Caco-2 (cell line): ENCODE measurements at regions not wholly inside any gene's neighbourhood (a gene's known extent, or its start where the extent isn't known, plus 50 kb on each side); places are given as distances from the start of the nearest gene placed in this dataset.
A peak's percentile ranks its signal among the peaks of the same experiment; 100 is the strongest.

Experiments used
- BruUV-seq: library from RNA; stranded (reverse); fragments of 400-500 nt; replicated peaks from 2 replicates; lab custom pipeline; 2021; lab: Mats Ljungman, UMichigan
- CTCF ChIA-PET: fragments of 300-600 bp; sonication (Branson Sonifier 250); formaldehyde crosslinking; loops from one replicate; lab custom pipeline; 2022; ENCODE audit warnings: antibody characterized with exemption; lab: Charles Lee
- POLR2A ChIA-PET: fragments of 300-600 bp; sonication (Branson Sonifier 250); formaldehyde crosslinking; loops from one replicate; lab custom pipeline; 2022; ENCODE audit warnings: antibody characterized with exemption; lab: Charles Lee
- DNase-seq, 2 experiments: peaks; one replicate each; pipeline versions ENCODE4 v3.0.0 to v3.0.0-alpha.2; 2020 to 2022
- H3K27me3 ChIP-seq: replicated peaks from 2 replicates; pipeline ENCODE4 v1.6.0; 2011; ENCODE audit warnings: low read length; ENCODE audit not compliant: control insufficient read depth, insufficient read depth
- H3K36me3 ChIP-seq: 2 replicates; pipeline ENCODE4 v1.5.1; 2011; ENCODE audit warnings: low read length; ENCODE audit not compliant: control insufficient read depth, insufficient read depth
- H3K4me1 ChIP-seq: fragments of 250-450 bp; sonication (Bioruptor Pico); 2 replicates; pipeline ENCODE4 v1.5.1; 2020; ENCODE audit warnings: mild to moderate bottlenecking
- H3K4me3 ChIP-seq: 2 replicates; pipeline ENCODE4 v1.5.1; 2011; ENCODE audit warnings: low read depth, mild to moderate bottlenecking, control low read depth, low read length
- H3K9me3 ChIP-seq: fragments of 250-450 bp; sonication (Bioruptor Pico); 2 replicates; pipeline ENCODE4 v1.5.1; 2020; ENCODE audit warnings: mild to moderate bottlenecking, moderate library complexity
- H3K27ac Mint-ChIP-seq: one replicate; pipeline ENCODE4 v1.8.0; 2022; ENCODE audit warnings: mixed read lengths; ENCODE audit not compliant: unreplicated experiment
- H3K27me3 Mint-ChIP-seq: one replicate; pipeline ENCODE4 v1.8.0; 2022; ENCODE audit warnings: mixed read lengths; ENCODE audit not compliant: insufficient read depth, unreplicated experiment
- H3K36me3 Mint-ChIP-seq: one replicate; pipeline ENCODE4 v1.8.0; 2022; ENCODE audit warnings: mild to moderate bottlenecking, mixed read lengths; ENCODE audit not compliant: insufficient read depth, unreplicated experiment
- H3K4me1 Mint-ChIP-seq: one replicate; pipeline ENCODE4 v1.8.0; 2022; ENCODE audit warnings: low read depth, mixed read lengths; ENCODE audit not compliant: unreplicated experiment
- H3K4me3 Mint-ChIP-seq: one replicate; pipeline ENCODE4 v1.8.0; 2022; ENCODE audit warnings: mild to moderate bottlenecking, moderate library complexity, mixed read lengths; ENCODE audit not compliant: unreplicated experiment
- H3K9me3 Mint-ChIP-seq: one replicate; pipeline ENCODE4 v1.8.0; 2022; ENCODE audit warnings: mixed read lengths; ENCODE audit not compliant: unreplicated experiment
- intact Hi-C: fragments of 100-400 bp; cut with micrococcal nuclease; formaldehyde crosslinking; loops from one replicate; pipeline ENCODE4 v1.10.0; 2022; ENCODE audit not compliant: unreplicated experiment
- TF ChIP-seq, protein P1 (sequence below), 2 experiments: fragments of 200-600 bp in 1 of 2; IDR thresholded peaks; 1 replicate in 1 of 2; 2 replicates in 1 of 2; pipeline versions ENCODE4 v1.5.1 to v1.8.0; 2011 to 2022; ENCODE audit warnings: antibody characterized with exemption in 1 of 2, control low read depth in 1 of 2, inconsistent platforms in 1 of 2, low read depth in 1 of 2, low read length in 1 of 2, mild to moderate bottlenecking in 1 of 2, moderate library complexity in 1 of 2; ENCODE audit not compliant: insufficient read depth in 1 of 2, severe bottlenecking in 1 of 2, unreplicated experiment in 1 of 2

- CTCF ChIA-PET = no interaction called here
- TF ChIP-seq, protein P1, sequence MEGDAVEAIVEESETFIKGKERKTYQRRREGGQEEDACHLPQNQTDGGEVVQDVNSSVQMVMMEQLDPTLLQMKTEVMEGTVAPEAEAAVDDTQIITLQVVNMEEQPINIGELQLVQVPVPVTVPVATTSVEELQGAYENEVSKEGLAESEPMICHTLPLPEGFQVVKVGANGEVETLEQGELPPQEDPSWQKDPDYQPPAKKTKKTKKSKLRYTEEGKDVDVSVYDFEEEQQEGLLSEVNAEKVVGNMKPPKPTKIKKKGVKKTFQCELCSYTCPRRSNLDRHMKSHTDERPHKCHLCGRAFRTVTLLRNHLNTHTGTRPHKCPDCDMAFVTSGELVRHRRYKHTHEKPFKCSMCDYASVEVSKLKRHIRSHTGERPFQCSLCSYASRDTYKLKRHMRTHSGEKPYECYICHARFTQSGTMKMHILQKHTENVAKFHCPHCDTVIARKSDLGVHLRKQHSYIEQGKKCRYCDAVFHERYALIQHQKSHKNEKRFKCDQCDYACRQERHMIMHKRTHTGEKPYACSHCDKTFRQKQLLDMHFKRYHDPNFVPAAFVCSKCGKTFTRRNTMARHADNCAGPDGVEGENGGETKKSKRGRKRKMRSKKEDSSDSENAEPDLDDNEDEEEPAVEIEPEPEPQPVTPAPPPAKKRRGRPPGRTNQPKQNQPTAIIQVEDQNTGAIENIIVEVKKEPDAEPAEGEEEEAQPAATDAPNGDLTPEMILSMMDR (IDR thresholded peaks at IDR 0.05; ENCODE audit: insufficient read depth in 1 of 2, low read depth in 1 of 2, low read length in 1 of 2, severe bottlenecking in 1 of 2, unreplicated experiment in 1 of 2) = no peak
- peaks cover 16% of the 10 kb centered on the region for H3K4me1 ChIP-seq
These were observed 116.1 kb downstream of the CEBPB start for GRCh38 chr20:50306478-50307423.

GRCh38 chr20:50308166-50308512 lies 117.5 kb downstream of the CEBPB start:
- Mint-ChIP-seq H3K4me1 (peaks cover 17% of the 10 kb centered on the region), H3K4me3 (no peak overlapping the region), H3K9me3 (peaks cover under 1% of the 10 kb centered on the region), H3K36me3 (no peaks in the 10 kb centered on the region), H3K27ac (no peak overlapping the region), H3K27me3 (no peaks in the 10 kb centered on the region)
- H3K9me3 ChIP-seq = no peaks in the 10 kb centered on the region
- H3K4me3 ChIP-seq = no peak overlapping the region
- H3K27me3 ChIP-seq = no peaks in the 10 kb centered on the region
- intact Hi-C loops = no loop called here
- peaks cover 25% of the 10 kb centered on the region for H3K4me1 ChIP-seq
- BruUV-seq = no TSS peak
- no peaks in the 10 kb centered on the region for H3K36me3 ChIP-seq
- ChIA-PET CTCF (interaction anchor here (0.6 kb wide), 1 partner anchor 27 kb away, joined by 3 read pairs; no protein-coding TSS in a partner anchor), POLR2A (no interaction called here)
- TF ChIP-seq, protein P1 (IDR thresholded peaks at IDR 0.05; ENCODE audit: insufficient read depth in 1 of 2, low read depth in 1 of 2, low read length in 1 of 2, severe bottlenecking in 1 of 2, unreplicated experiment in 1 of 2) = no peak
- DNase-seq = no peak

More at GRCh38 chr20:50306478-50307423, 116.1 kb downstream of the CEBPB start:
- H3K36me3 ChIP-seq = no peaks in the 10 kb centered on the region
- Mint-ChIP-seq H3K27me3 (no peaks in the 10 kb centered on the region), H3K4me1 (peaks cover 14% of the 10 kb centered on the region), H3K27ac (peak overlapping the region; percentile 9), H3K4me3 (peak overlapping the region; percentile 7), H3K9me3 (no peaks in the 10 kb centered on the region), H3K36me3 (no peaks in the 10 kb centered on the region)
- intact Hi-C loops = no loop called here
- DNase-seq = no peak
- POLR2A ChIA-PET = no interaction called here
- no peak overlapping the region for H3K4me3 ChIP-seq
- no TSS peak for BruUV-seq
- H3K9me3 ChIP-seq = no peaks in the 10 kb centered on the region
- no peaks in the 10 kb centered on the region for H3K27me3 ChIP-seq

GRCh38 chr20:50308513-50309279 lies 118.1 kb downstream of the CEBPB start:
- no peaks in the 10 kb centered on the region for H3K36me3 Mint-ChIP-seq
- no TSS peak for BruUV-seq
- CTCF ChIA-PET = no interaction called here
- no peak overlapping the region for H3K4me3 Mint-ChIP-seq
- no peaks in the 10 kb centered on the region for H3K27me3 Mint-ChIP-seq
- H3K4me1 Mint-ChIP-seq = peaks cover 23% of the 10 kb centered on the region
- TF ChIP-seq, protein P1 (IDR thresholded peaks at IDR 0.05; ENCODE audit: insufficient read depth in 1 of 2, low read depth in 1 of 2, low read length in 1 of 2, severe bottlenecking in 1 of 2, unreplicated experiment in 1 of 2) = no peak
- Histone ChIP-seq H3K4me1 (peaks cover 28% of the 10 kb centered on the region), H3K4me3 (no peak overlapping the region), H3K27me3 (no peaks in the 10 kb centered on the region), H3K36me3 (no peaks in the 10 kb centered on the region), H3K9me3 (no peaks in the 10 kb centered on the region)
- POLR2A ChIA-PET = no interaction called here
- H3K9me3 Mint-ChIP-seq = peaks cover 6% of the 10 kb centered on the region
- DNase-seq = no peak
- intact Hi-C loops = no loop called here
- H3K27ac Mint-ChIP-seq = peak overlapping the region; percentile 26
